ENCODE measurements at regions not wholly inside any gene's neighbourhood (a gene's known extent, or its start where the extent isn't known, plus 50 kb on each side); places are given as distances from the start of the nearest gene placed in this dataset.

DNA sequence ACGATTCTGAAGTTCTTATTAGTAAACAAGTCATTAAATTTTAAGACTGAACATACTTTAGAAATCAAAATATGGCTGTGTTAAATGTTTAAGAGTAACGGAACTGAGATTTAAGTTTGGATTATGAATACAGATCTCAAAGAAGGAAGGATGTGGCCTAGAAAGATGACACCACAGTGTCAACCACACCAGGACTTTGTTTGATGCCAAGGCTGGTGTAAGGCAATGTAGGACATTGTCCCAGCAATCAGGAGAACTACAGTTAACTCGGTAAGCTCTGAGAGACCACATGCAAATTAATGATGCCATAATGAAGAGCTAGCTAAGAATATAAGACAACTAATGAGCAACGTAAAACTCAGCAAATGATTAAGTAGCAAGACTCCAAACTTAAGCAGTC lies 932.9 kb downstream of the ADGRL2 start:
- TF ChIP-seq, protein P1, sequence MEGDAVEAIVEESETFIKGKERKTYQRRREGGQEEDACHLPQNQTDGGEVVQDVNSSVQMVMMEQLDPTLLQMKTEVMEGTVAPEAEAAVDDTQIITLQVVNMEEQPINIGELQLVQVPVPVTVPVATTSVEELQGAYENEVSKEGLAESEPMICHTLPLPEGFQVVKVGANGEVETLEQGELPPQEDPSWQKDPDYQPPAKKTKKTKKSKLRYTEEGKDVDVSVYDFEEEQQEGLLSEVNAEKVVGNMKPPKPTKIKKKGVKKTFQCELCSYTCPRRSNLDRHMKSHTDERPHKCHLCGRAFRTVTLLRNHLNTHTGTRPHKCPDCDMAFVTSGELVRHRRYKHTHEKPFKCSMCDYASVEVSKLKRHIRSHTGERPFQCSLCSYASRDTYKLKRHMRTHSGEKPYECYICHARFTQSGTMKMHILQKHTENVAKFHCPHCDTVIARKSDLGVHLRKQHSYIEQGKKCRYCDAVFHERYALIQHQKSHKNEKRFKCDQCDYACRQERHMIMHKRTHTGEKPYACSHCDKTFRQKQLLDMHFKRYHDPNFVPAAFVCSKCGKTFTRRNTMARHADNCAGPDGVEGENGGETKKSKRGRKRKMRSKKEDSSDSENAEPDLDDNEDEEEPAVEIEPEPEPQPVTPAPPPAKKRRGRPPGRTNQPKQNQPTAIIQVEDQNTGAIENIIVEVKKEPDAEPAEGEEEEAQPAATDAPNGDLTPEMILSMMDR (conservative IDR thresholded peaks at IDR 0.05), result no peak
- no peak for TF ChIP-seq ZFX (IDR thresholded peaks at IDR 0.05)

Data from C4-2B (cell line).